Fibroblast of upper back skin (primary cell): ENCODE measurements at regions not wholly inside any gene's neighbourhood (a gene's known extent, or its start where the extent isn't known, plus 50 kb on each side); places are given as distances from the start of the nearest gene placed in this dataset.

ENCODE experiments used
- DNase-seq: peaks from one replicate; pipeline ENCODE4 v3.0.0-alpha.2; 2013

DNA sequence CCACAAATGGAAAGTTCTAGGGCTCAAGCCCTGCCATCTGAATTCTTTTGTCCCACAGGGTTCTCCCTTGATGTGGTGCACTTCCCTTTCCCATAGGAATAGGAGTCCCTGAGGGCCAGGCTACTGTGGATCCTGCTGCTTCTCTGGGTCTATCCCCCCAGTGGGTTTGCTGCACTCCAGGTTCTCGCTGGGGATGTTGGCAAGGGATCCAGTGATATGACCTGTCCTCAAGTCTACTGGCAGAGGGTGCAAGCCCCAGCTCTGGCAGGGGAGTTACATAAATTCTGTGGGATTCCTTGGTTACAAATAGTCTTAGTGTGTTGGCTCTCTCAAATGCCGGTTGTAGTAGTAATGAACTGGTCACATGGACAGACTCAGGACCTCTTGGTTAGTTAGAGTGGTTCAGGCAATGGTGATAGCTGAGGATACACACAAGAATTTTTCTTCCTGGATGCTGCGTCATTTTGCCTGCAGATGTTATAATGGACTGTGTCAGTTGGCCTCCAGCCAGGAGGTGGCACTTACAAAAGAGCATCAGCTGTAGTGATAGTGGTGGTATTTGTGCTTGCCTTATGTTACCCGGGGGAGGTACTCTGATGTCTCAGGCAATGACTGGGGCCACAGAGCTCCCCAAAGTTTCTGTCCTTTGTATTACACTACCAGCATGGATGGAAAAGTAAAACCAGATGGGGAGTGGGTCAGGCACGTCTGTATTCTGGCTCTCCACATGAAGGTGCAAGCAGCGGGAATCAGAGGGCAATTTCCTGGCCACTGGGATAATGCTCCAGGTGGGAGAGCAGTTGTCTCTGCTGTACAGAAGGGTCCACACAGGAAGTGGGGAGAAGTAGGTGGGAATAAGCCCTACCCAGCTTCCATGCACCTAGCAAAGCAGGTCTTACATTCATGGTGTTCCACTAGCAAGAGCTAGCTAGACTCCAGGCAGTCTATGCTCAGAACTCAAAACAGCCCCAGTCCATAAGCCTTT is 267.9 kb downstream of the SOX11 start:
- peak; percentile 21 for DNase-seq

DNA sequence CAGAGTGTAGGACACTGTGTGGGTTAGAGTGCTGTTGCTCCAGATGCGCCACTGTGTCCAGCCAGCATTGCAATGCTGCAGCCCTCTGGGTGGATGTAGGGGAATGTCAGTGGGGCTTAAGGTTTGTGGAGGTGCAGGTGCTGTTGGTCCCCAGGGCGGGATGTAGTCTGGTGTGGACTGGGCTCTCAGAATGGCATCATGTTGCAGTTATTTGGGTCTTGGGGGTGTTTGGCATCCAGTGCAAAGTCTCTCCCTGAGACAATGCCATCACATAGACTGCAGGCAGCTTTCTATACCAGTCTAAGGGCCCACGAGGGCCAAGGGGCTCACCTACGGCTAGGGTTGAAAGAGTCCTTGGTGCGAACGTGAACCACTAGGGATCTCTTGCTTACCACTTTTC is 275.3 kb downstream of the SOX11 start:
- DNase-seq = no peak

DNA sequence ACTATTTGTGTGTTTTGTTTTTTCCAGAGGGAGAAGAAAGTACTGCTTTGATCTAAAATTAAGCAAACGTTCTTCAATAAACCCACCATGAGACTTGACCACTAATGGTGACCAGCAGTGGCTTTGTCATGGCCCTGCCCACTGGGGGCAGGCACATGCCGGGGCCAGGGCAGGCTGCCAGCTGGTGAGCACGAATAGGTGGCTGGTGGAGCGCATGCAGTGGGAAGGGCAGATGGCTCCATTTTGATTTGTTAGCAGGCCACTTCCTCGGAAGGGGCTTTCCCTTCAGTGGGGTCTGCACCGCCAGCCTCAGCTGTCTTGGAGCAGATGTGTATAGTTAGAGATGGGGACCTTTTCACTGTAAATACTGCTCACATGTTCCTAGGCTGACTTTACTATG is 277.1 kb downstream of the SOX11 start:
- DNase-seq = no peak

DNA sequence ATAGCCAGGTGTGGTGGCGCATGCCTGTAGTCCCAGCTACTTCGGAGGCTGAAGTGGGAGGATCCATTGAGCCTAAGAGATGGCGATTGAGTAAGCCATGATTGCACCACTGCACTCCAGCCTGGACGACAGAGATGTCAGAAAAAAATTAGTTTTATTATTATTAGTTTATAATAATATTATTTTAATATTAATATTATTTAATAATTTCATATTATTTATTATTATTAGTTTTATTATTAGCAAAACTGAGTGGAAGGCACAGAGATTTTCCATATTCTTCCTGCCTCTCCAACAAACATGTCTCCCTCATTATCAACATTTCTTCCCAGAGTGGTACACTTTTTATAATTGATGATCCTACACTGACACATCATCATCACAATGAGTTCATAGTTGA is 278.2 kb downstream of the SOX11 start:
- no peak for DNase-seq

DNA sequence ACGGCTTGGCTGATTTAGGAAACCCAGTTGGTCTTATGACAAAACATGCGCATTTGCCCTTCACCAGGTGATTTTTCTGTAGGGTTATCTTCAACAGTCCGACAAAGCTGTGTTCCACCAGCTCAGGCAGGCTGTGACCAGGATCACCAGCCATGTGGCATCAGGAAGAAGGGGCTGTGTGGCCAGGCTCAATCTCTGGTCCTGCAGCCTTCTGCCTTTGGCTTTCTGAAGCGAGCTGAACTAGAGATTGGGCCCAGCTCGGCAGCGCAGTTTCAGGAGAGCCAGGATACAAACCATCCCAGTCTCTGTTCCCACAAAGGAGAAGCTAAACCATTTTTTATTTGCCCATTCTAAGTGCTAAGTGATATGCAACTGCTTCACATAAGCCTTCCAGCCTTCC is 282.3 kb downstream of the SOX11 start:
- no peak for DNase-seq

DNA sequence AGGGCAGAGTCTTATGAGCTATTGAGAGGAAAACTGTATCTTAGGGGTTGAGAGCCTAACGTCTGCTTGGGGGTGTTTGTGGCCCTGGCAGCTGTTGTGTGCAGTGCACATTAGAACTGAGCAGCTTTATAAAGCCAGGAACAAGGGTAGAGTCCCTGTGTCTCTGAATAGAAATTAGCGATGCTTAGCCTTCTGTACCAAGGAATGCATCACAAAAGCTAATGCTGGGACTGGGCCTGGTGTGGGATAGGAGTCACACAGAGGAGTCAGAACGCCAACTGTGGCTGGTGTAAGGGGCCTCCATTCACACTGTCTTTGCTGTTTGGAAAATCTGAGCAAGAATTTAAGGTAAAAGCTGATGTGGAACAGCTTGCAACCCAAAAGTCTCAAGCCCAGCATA is 283.2 kb downstream of the SOX11 start:
- no peak for DNase-seq

DNA sequence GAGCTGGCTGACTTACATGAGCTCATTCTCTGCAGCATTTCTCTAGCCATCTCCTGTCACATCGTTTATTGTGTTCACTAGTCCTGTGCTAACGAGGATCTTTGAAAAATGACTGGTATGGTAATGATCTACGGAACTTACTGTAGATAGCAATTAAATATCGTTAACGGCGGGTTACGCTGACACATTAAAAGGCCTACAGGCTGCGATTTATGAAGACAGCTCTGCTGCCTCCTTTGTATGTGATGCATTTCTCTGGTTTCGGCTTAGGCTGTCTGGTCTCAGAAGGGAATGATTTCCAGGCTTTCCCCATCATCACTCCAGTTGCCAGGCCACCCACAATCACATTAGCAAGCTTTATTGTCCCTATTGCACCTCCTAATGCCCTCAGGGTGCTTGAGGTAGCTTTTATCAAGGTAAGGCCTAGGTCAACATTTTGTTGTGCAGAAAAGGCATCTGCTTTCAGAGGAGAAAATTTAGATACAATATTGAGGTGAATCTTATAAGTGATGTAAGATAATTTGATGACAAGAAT is 284.4 kb downstream of the SOX11 start:
- DNase-seq = no peak

DNA sequence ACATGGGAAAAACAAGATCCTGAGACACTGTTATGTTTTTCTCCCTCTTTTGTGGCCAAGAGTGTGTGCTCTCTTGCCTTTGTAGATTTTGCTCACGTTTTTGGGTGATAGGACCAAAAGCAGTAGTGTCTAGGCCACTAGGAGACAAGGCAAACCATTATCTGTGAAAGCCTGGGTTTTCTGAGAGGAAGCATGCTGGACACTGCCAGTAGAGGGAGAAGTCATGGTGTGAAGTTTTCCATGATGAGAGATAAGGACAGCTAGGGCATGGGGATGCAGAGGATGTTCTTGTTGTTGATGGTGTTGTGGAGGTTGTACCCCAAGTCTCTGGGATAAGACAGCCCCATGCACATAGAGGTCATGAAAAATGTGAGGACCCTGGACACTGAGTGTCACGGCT is 285.3 kb downstream of the SOX11 start:
- no peak for DNase-seq

DNA sequence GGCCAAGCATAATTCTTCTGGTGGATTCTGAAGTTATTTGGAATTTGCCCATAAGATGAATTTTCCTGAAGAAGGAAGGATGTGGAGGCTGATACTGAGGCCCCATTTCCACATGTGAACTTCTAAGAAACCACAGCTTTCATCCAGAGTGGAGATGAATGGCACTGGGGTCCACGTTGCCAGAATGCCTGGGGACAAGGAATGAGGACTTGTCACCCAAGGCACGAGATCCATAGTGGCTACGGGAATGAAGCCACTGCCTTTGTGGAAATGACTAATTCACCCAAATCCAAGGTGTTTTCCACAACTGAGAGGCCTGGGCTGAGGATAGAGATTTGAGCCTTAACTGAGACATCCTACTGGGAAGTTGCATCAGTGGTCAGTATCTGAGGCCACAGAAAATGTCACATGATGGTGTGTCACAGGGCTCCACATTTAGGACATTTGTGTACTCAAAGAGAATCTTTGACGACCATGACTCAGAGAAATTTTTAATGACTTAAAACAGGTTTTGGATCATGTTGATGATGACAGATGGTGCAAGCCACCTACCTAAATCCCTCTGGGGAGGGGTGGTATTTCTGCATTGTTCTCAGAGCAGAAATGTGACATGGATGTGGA is 286.1 kb downstream of the SOX11 start:
- peak; percentile 69 for DNase-seq

DNA sequence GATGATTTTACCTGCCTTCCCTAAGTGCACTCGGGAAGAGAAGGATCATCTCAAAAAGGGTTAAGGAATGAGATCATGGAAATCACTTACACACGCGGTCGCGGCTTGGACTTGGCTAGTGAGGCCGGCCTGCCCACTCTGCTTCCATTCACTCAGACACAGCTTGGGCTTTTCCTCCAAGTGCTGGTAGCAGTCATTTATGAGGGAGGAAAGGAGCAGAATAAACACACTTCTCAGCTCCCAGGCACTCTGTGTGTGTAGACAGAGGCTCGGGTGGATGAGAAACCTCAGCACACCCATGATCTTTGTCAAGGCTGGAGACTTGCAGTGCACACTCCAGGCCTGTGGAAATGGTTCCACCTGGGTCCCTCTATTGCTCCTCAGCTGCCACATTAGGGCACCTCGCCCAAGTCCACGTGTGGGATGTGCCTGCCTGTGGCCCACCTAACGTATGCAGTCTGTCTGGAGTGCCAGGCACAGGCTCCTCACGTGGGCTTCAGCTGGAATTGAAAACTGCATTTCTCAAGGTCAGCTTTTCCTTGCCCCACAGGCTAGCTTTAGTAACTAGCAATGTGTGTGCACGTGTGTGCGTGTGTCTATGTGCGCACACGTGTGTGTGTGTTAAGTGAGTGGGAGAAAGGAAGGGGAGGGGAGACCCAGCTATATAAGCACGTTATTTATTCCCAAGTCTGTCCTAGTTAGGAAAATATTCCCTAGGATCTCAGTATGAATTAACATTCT is 288.4 kb downstream of the SOX11 start:
- DNase-seq = peak; percentile 36

DNA sequence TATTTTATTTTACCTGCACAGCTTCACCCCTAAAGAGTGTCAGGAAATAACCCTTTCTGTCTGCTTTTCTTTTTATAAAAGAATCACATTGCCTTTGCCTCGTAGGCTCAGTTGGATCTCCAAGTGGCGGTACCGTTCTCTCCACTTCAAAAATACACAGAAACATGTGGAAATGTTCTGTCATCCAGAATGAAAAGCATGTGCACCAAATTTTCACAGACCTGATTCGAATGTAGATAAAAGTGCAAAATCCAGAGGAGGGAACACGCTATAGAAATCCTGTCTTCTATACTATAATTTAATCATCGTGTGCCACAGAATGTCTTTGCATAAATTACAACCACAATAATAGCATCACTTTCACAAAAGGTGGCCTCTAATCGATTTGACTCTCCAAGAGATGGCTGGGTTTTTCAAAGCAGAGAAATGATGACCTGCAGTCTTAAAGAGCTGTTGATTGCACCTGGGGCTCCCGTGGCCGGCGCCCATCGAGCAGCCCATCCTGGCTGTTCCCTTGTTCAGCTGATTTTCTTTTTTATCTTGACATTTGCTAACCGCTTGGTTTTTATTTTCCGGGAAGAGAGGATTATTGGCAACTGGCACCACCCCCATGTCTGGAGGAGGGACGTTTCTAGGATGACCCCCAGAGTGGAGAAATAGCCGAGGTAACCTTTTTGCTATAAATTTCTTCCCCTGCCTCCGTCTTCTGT is 290.2 kb downstream of the SOX11 start:
- DNase-seq = no peak

DNA sequence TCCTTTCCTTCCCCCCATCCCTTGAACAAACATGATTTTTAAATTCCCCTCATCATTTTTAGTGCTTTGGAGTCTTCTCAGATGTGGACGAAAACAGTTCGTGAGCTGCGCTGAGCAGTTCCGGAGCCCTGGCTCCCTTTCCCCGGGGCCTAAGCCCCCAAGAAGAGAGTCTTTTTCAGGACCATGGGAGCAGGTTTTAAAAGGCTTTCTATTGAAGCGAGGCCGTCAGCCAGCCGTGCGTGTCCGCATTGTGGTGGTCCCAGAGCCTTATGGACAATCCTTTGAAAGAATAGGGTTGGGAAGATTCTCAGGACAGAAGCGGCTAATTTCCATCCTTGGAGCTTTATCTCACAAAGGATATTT is 290.7 kb downstream of the SOX11 start:
- no peak for DNase-seq

DNA sequence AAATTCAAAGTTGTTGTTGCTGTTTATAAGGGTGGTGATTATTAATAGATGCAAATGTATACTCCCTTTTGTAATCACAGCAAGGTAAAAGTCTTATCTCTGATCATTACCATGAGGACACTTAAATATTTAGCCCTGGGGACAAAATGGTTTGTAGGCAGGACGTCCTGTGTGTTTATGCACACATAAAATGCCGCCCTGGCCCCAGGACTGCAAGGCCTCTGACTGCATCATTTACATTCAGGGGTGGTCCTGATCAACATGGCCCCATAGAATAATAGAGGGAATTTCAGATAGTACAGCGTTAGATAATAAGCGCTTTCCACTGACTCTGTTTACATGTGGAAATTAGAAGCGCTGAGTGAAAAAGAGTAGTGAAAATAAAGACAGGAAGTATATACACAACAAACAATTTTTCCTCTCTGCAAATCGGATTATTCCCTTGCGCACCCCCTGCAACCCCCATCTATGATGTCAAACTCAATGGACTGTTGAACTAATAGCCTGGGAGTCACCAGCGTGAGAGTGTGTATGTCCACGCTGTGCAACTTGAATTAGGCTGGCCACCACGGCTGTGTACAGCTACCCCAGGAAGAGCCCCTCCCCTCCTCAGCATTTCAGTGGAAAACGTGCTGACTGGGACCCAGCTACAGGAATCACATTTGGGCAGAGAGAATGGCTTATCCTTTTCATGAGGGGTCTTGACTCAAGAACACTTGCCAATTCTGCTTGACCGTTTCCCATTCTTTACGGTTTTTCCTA is 291.5 kb downstream of the SOX11 start:
- DNase-seq = no peak

DNA sequence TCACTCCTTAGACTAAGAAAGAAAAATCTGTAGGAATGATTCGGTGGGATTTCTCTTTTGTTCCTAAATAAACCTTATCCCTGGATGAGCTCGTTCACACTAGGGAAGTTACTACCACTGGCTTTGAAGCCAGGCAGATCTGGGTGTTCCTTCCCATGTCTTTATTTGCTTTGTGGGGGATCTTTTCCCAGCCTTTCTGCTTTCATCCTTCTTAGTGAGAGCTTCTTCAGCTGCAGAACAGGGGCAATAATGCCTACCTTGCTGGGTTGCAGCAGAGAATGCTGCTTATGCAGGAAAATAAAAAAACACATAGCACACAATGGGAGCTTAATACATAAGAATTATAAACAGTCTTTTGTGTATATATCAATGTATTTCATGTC is 292.1 kb downstream of the SOX11 start:
- no peak for DNase-seq

DNA sequence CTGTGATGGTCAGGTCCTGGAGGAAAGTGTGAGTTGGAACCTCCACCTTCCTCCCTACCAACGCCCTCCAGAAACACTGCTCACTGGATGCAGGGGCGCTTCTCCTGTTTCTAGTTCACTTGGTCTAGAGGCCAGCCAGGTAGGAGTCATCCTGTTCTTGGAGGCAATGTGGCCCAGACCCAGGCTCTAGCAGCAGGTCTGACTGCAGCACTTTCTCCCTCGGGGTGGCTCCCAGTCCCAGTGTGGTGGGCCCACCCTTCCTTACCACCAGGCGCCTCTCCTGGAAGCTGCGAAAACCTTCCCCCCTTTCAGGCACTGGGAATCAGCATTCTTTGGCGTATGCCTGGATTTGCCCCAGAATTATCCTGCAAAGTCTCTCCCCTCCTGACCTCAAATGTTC is 292.8 kb downstream of the SOX11 start:
- DNase-seq = no peak

DNA sequence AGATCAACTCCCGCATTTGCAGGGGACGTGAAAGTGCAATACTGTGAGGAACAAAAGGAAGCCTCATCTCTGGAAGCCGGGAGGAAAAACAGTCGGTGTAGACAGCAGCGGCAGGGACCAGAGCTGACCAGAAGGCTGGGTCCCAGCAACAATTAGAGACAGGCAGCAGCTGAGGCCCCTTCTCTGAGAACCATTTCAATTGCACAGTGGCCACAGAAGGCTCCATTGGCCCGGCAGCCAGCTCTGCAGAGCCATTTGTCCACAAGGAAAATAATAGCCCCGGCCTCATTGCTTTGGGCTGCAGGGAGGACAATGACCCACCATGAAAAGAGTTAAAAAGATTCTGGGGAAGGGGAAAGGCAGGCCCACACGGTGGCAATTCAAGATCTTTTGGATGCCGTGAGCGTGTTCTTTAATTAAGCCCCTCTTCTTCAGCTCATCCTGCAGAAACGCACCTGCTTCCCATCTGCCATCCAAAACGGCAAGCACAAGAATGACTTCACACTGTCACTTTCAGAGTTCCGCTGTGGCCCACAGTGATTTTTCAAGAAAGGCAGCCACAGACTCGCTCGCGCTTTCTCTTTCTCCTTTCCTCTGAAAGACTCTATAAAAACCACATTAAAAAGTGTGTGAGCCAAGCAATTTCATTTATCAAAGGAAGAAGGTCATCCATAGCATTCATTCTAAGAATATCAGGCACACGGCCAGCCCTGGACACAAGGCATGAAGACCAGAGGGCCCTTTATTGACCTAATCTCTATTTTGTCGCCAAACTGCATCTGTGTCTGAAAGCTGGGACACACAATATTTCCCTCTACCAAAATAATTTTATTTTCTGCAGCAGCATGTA is 293.6 kb downstream of the SOX11 start:
- DNase-seq = no peak

DNA sequence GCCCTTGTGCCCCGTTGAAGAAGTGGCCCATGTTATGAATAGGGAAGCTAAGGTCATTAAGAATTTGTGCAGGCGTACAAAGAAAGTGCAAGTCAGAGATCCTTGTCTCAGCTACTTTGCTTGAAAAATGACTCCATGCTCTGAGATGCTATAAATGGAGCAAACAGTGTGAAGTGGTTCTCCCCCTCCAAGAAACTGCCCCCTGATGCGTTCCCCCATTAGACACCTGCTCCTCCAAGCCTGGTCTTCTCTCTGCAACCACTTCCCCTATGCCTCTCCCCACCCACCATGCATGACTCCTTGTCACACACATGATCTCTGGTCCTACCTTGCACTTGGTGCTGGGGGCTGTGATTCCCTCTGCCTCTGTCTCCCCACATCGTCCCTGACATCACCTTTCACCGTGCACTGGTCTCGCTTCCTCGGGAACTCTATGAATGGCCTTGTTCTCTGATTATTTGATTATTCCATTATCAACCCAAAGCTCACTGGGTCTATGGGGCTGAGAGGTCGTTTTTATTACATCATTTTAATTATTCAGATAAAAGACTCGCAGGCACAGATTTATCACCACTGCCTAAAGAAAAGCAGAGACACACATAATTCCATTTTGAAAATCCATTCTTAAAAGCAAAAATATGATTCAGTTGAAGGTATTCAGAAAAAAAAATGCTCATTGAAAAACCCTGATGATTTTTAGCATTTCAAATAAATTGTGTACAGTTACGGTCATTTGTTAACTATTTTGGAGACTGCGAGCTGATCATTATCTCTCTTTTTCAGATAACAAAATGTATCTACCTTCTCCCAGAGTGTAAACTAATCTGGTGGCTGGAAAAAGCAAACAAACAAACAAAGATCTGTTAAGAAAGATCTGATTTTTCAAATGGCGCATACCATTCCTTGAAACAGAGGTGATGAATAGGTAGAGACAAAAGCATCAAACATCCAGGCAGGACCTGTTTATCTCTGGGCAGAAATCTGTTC is 294.9 kb downstream of the SOX11 start:
- DNase-seq = no peak

DNA sequence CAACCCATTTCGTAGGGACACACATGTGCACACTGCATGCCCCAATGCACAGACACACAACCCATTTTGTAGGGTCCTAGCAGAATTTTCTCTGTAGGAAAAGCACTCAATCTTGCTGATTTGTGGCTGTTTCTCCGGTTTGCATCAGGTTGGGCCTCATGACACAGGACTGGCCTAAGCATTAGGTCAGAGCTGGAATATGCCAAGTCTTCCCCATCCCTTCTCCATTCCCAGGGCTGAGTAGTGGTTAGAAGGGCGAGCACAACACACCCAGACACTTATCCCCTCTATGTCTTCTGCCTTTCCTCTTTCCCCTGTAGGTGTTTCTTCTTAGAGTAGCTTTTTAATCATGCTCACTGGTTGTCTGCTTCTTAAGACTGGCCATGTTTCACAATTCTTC is 295.9 kb downstream of the SOX11 start:
- DNase-seq = peak; percentile 36

DNA sequence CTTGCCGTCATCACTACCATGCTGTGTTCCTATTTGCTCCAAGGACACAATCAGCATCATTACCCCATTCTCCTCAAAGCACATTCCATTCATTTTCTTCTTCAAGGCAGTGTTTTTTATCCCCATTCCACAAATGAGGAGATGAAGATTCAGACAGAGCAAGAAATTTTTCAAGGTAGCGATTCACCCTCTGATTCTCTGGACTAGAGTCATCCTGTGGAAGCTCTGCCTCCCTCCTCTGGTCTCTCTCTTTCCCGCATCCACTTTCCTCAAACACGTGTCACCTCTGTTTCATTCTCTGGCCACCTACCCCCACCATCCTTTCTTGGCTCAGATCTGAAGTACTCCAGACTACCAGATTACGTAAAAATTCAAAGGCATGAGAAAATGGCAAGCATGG is 297.9 kb downstream of the SOX11 start:
- DNase-seq = peak; percentile 70
